Neural progenitor cell (in vitro differentiated cells): ENCODE measurements at regions not wholly inside any gene's neighbourhood (a gene's known extent, or its start where the extent isn't known, plus 50 kb on each side); places are given as distances from the start of the nearest gene placed in this dataset.

ENCODE experiments used
- DNase-seq: peaks from one replicate; pipeline ENCODE4 v3.0.0-alpha.2; 2016; ENCODE audit warnings: low spot score
- H2AFZ ChIP-seq: fragments of 200-600 bp; sonication (generic); replicated peaks from 2 replicates; pipeline ENCODE4 v1.6.1; 2016; ENCODE audit warnings: antibody characterized with exemption
- H3F3A ChIP-seq: fragments of 200-600 bp; sonication (generic); 2 replicates; pipeline ENCODE4 v1.6.1; 2016; ENCODE audit warnings: antibody characterized with exemption, low read depth
- H3K27ac ChIP-seq: fragments of 200-600 bp; sonication (generic); 2 replicates; pipeline ENCODE4 v1.5.1; 2016; ENCODE audit warnings: mild to moderate bottlenecking
- H3K27me3 ChIP-seq: fragments of 200-600 bp; sonication (generic); 2 replicates; pipeline ENCODE4 v1.6.1; 2016; ENCODE audit warnings: mild to moderate bottlenecking, moderate library complexity
- H3K36me3 ChIP-seq: fragments of 200-600 bp; sonication (generic); 2 replicates; pipeline ENCODE4 v1.5.1; 2016
- H3K4me1 ChIP-seq: fragments of 200-600 bp; sonication (generic); 2 replicates; pipeline ENCODE4 v1.6.1; 2016; ENCODE audit warnings: mixed run types
- H3K4me2 ChIP-seq: fragments of 200-600 bp; sonication (generic); 2 replicates; pipeline ENCODE4 v1.6.1; 2016
- H3K4me3 ChIP-seq: fragments of 200-600 bp; sonication (generic); 2 replicates; pipeline ENCODE4 v1.5.1; 2016
- H3K79me2 ChIP-seq: fragments of 200-600 bp; sonication (generic); 2 replicates; pipeline ENCODE4 v1.6.1; 2016; ENCODE audit warnings: low read depth
- H3K9ac ChIP-seq: fragments of 200-600 bp; sonication (generic); 2 replicates; pipeline ENCODE4 v1.6.1; 2016
- H3K9me3 ChIP-seq: fragments of 200-600 bp; sonication (generic); 2 replicates; pipeline ENCODE4 v1.5.1; 2016; ENCODE audit warnings: low read depth
- H4K20me1 ChIP-seq: fragments of 200-600 bp; sonication (generic); 2 replicates; pipeline ENCODE4 v1.6.1; 2016; ENCODE audit warnings: low read depth
- H3K27ac Mint-ChIP-seq: 3 replicates; pipeline ENCODE4 v1.8.0; 2021; ENCODE audit warnings: mixed read lengths
- H3K27me3 Mint-ChIP-seq: 2 replicates; pipeline ENCODE4 v1.8.0; 2022; ENCODE audit warnings: low read depth, mild to moderate bottlenecking, inconsistent platforms, moderate library complexity, mixed read lengths; ENCODE audit not compliant: insufficient read depth
- H3K36me3 Mint-ChIP-seq: 3 replicates; pipeline ENCODE4 v1.8.0; 2021; ENCODE audit warnings: mixed read lengths
- H3K4me1 Mint-ChIP-seq: 3 replicates; pipeline ENCODE4 v1.8.0; 2021; ENCODE audit warnings: mixed read lengths
- H3K4me3 Mint-ChIP-seq: 3 replicates; pipeline ENCODE4 v1.8.0; 2021; ENCODE audit warnings: mild to moderate bottlenecking, moderate library complexity, mixed read lengths
- H3K9me3 Mint-ChIP-seq: 3 replicates; pipeline ENCODE4 v1.8.0; 2020; ENCODE audit warnings: mixed read lengths
- CTCF ChIP-seq: fragments of 200-600 bp; sonication (generic); IDR thresholded peaks from 2 replicates; pipeline ENCODE4 v1.5.1; 2017; ENCODE audit warnings: antibody characterized with exemption, mild to moderate bottlenecking
- EZH2 ChIP-seq: fragments of 200-600 bp; sonication (generic); IDR thresholded peaks from 2 replicates; pipeline ENCODE4 v1.6.1; 2017; ENCODE audit warnings: antibody characterized with exemption, mild to moderate bottlenecking, moderate library complexity
- EZH2phosphoT487 ChIP-seq: fragments of 200-600 bp; sonication (generic); IDR thresholded peaks from 2 replicates; pipeline ENCODE4 v1.6.1; 2017; ENCODE audit warnings: antibody characterized with exemption

- Histone ChIP-seq H2AFZ (no peak overlapping the region), H3K27me3 (no peaks in the 10 kb centered on the region), H3K9ac (no peak overlapping the region), H3K27ac (no peak overlapping the region), H3K4me3 (no peak overlapping the region), H3F3A (no peaks in the 10 kb centered on the region), H3K79me2 (no peaks in the 10 kb centered on the region), H3K36me3 (no peaks in the 10 kb centered on the region), H3K4me1 (no peaks in the 10 kb centered on the region), H4K20me1 (no peaks in the 10 kb centered on the region), H3K4me2 (no peak overlapping the region), H3K9me3 (no peaks in the 10 kb centered on the region)
- no peak for DNase-seq
- Mint-ChIP-seq H3K27me3 (peaks cover 18% of the 10 kb centered on the region), H3K36me3 (no peaks in the 10 kb centered on the region), H3K9me3 (peaks cover 20% of the 10 kb centered on the region), H3K4me3 (no peak overlapping the region), H3K4me1 (no peaks in the 10 kb centered on the region), H3K27ac (no peak overlapping the region)
- TF ChIP-seq EZH2 (no peak), CTCF (no peak), EZH2phosphoT487 (no peak)
Observed at GRCh38 chr14:104516906-104517305, 62.7 kb upstream of the C14orf180 start.

GRCh38 chr14:104517426-104517825, 62.1 kb upstream of the C14orf180 start:
- no peaks in the 10 kb centered on the region for H3F3A ChIP-seq
- Mint-ChIP-seq H3K27me3 (peaks cover 16% of the 10 kb centered on the region), H3K4me1 (no peaks in the 10 kb centered on the region), H3K27ac (no peak overlapping the region), H3K4me3 (no peak overlapping the region), H3K9me3 (peaks cover 22% of the 10 kb centered on the region), H3K36me3 (no peaks in the 10 kb centered on the region)
- no peak for DNase-seq
- H3K4me1 ChIP-seq = no peaks in the 10 kb centered on the region
- H3K9me3 ChIP-seq = no peaks in the 10 kb centered on the region
- H3K4me2 ChIP-seq = no peak overlapping the region
- no peak for TF ChIP-seq CTCF
- no peak for TF ChIP-seq EZH2phosphoT487
- no peak for TF ChIP-seq EZH2
- no peaks in the 10 kb centered on the region for H3K36me3 ChIP-seq
- no peaks in the 10 kb centered on the region for H4K20me1 ChIP-seq
- no peak overlapping the region for H3K27ac ChIP-seq
- H3K9ac ChIP-seq = no peak overlapping the region
- H2AFZ ChIP-seq = no peak overlapping the region
- no peak overlapping the region for H3K4me3 ChIP-seq
- no peaks in the 10 kb centered on the region for H3K79me2 ChIP-seq
- H3K27me3 ChIP-seq = no peaks in the 10 kb centered on the region

- Histone ChIP-seq H3K4me2 (no peak overlapping the region), H3K27me3 (no peaks in the 10 kb centered on the region), H3K27ac (no peak overlapping the region), H4K20me1 (no peaks in the 10 kb centered on the region), H3K4me3 (no peak overlapping the region), H3K4me1 (no peaks in the 10 kb centered on the region), H3K9me3 (no peaks in the 10 kb centered on the region), H3K9ac (no peak overlapping the region), H2AFZ (no peak overlapping the region), H3K79me2 (no peaks in the 10 kb centered on the region), H3F3A (no peaks in the 10 kb centered on the region), H3K36me3 (no peaks in the 10 kb centered on the region)
- peaks cover 16% of the 10 kb centered on the region for H3K27me3 Mint-ChIP-seq
- H3K4me3 Mint-ChIP-seq = no peak overlapping the region
- no peak overlapping the region for H3K27ac Mint-ChIP-seq
- no peak for DNase-seq
- no peak for TF ChIP-seq EZH2
- peaks cover 22% of the 10 kb centered on the region for H3K9me3 Mint-ChIP-seq
- no peaks in the 10 kb centered on the region for H3K36me3 Mint-ChIP-seq
- no peaks in the 10 kb centered on the region for H3K4me1 Mint-ChIP-seq
Observed at GRCh38 chr14:104517867-104518266, 61.7 kb upstream of the C14orf180 start.

GRCh38 chr14:104518659-104519350, 60.8 kb upstream of the C14orf180 start:
- Mint-ChIP-seq H3K27me3 (peaks cover 16% of the 10 kb centered on the region), H3K4me1 (no peaks in the 10 kb centered on the region), H3K36me3 (no peaks in the 10 kb centered on the region), H3K9me3 (peaks cover 22% of the 10 kb centered on the region), H3K4me3 (no peak overlapping the region), H3K27ac (no peak overlapping the region)
- H3K4me1 ChIP-seq = no peaks in the 10 kb centered on the region
- H3K36me3 ChIP-seq = no peaks in the 10 kb centered on the region
- TF ChIP-seq EZH2phosphoT487 (no peak), CTCF (no peak), EZH2 (no peak)
- no peak overlapping the region for H3K4me2 ChIP-seq
- no peak overlapping the region for H3K27ac ChIP-seq
- no peaks in the 10 kb centered on the region for H3K9me3 ChIP-seq
- no peak overlapping the region for H2AFZ ChIP-seq
- H4K20me1 ChIP-seq = no peaks in the 10 kb centered on the region
- H3F3A ChIP-seq = no peaks in the 10 kb centered on the region
- H3K27me3 ChIP-seq = no peaks in the 10 kb centered on the region
- no peak overlapping the region for H3K9ac ChIP-seq
- no peak for DNase-seq
- H3K79me2 ChIP-seq = no peaks in the 10 kb centered on the region
- no peak overlapping the region for H3K4me3 ChIP-seq
